ENCODE measurements at regions not wholly inside any gene's neighbourhood (a gene's known extent, or its start where the extent isn't known, plus 50 kb on each side); places are given as distances from the start of the nearest gene placed in this dataset.

DNA sequence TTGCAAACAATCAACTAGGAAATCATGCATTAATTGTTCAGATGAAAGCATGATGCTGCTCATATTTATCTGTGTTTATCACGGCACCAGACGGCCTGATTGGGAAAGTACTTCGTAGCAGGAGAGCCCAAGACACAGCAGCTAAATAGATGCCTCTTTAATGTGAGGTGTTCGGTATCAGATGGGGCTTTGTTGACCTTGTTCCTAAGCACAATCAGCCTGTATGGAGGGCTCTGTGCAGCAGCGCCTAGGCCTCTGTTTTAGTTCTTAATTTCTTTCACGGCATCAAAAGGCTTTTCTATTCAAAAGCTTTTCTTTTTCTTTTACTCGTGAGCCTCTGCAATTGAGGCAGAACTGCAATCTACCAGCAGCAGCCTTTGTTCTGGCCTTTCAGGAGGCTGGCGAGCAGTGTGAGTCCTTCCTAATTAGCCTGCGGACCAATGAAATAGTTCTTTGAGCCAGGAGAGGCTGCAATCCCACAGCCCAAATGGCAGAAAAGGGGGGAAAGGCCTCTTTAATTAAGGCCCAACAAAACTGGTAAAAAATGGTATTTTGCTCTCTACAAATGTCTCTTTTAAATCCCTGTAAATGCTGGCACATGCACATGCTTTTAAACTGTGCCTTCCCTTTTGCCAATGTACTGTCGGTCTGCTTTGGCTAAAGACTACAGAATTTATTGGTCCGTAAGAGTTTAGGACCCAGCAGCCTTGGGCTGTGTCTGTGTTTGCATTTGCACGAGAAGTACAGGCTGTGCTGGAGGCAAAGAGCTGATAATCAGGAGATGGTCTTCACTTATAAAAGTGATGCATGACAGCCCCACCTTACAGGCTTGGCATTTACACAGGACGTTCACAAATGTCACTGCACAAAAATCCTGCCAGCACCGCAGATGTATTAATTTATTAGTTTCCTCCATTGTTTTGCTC lies 159.6 kb downstream of the RND3 start:
- CTCF ChIA-PET: no interaction called here
- H3K4me3 ChIP-seq (replicated peaks in 1 of 2; ENCODE audit: low read depth in 1 of 2, low read length in 2 of 2): no peak overlapping the region
- H2AFZ ChIP-seq (ENCODE audit: low read depth, low read length, poor library complexity, severe bottlenecking): no peak overlapping the region
- RAD21 ChIA-PET (ENCODE audit: low non-redundant PET in 1 of 2, low total read pairs in 2 of 2, uncharacterized antibody in 2 of 2, unreplicated experiment in 2 of 2): no interaction called here
- intact Hi-C loops (cut with micrococcal nuclease): no loop called here
- TF ChIP-seq SRF (IDR thresholded peaks at IDR 0.05; ENCODE audit: low read depth) (no peak), JUND (IDR thresholded peaks at IDR 0.05) (no peak), TCF7L2 (IDR thresholded peaks at IDR 0.05; ENCODE audit: borderline replicate concordance, extremely low read depth, insufficient read depth, insufficient read length) (no peak), POLR2AphosphoS5 (IDR thresholded peaks at IDR 0.05; ENCODE audit: low read depth, low read length) (no peak)
- ATAC-seq (no peak), DNase-seq (ENCODE audit: low read depth, low spot score) (no peak)
- no peaks in the 10 kb centered on the region for H3K4me1 ChIP-seq (ENCODE audit: control insufficient read depth in 1 of 2, insufficient read depth in 2 of 2, low read length in 2 of 2)
- no TSS peak for BruUV-seq (replicated peaks)
- no peak overlapping the region for H3K9ac ChIP-seq (ENCODE audit: low read length)
- no peak overlapping the region for H3K4me2 ChIP-seq (ENCODE audit: low read length)
- no peaks in the 10 kb centered on the region for H3K27me3 ChIP-seq (ENCODE audit: insufficient read depth, low read length)
- no peaks in the 10 kb centered on the region for H3K36me3 ChIP-seq (ENCODE audit: control insufficient read depth in 1 of 2, insufficient read depth in 2 of 2, low read length in 2 of 2)
- no peaks in the 10 kb centered on the region for H4K20me1 ChIP-seq (ENCODE audit: insufficient read depth)
- H3K9me2 ChIP-seq (ENCODE audit: insufficient read depth): no peaks in the 10 kb centered on the region
- no peaks in the 10 kb centered on the region for H3K79me2 ChIP-seq (ENCODE audit: insufficient read depth, low read length)
- H3K9me3 ChIP-seq (ENCODE audit: control insufficient read depth in 1 of 2, insufficient read depth in 1 of 2, low read depth in 1 of 2, low read length in 2 of 2): no peaks in the 10 kb centered on the region
- POLR2A ChIA-PET: no interaction called here
- no peak overlapping the region for H3K27ac ChIP-seq (ENCODE audit: low read depth, low read length)

DNA sequence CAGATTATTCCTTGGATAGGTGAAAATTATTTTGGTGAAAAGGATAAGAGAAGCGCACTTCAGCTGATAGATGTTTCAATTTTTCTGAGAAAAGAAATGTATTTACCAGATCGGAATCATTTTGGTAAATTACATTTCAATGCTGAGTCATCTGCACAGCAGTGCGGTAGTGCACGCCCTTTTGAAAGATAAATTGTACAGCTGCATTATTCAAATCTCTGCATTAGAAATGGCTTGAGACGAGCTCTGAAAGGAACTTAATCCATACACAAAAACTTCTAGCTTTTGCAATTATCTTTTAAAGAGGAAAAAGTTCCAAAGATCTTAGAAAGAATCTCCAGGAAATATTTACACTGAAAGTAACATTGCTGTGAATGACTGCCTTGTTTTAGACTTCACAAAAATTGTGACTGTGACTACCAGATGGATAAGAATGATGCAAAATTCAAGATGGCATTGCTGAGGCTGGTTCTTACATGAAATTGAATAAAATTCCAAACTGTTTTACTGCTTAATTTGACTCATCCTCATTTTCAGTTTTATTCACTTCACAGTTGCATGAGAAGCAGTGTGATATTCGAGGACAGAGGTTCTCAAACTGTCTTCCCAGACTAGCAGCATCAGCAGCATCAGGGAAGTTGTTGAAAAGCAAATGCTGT lies 161.7 kb downstream of the RND3 start:
- Histone ChIP-seq H3K9me2 (ENCODE audit: insufficient read depth) (no peaks in the 10 kb centered on the region), H3K79me2 (ENCODE audit: insufficient read depth, low read length) (no peaks in the 10 kb centered on the region)
- no peak for DNase-seq (ENCODE audit: low read depth, low spot score)

More for the DNA sequence above, 161.7 kb downstream of the RND3 start:
- no peaks in the 10 kb centered on the region for H4K20me1 ChIP-seq (ENCODE audit: insufficient read depth)
- no peaks in the 10 kb centered on the region for H3K4me1 ChIP-seq (ENCODE audit: control insufficient read depth in 1 of 2, insufficient read depth in 2 of 2, low read length in 2 of 2)
- intact Hi-C loops (cut with micrococcal nuclease): no loop called here
- BruUV-seq (replicated peaks): no TSS peak
- H3K27me3 ChIP-seq (ENCODE audit: insufficient read depth, low read length): no peaks in the 10 kb centered on the region
- no peak overlapping the region for H3K4me3 ChIP-seq (replicated peaks in 1 of 2; ENCODE audit: low read depth in 1 of 2, low read length in 2 of 2)
- CTCF ChIA-PET: no interaction called here
- TF ChIP-seq, protein P1, sequence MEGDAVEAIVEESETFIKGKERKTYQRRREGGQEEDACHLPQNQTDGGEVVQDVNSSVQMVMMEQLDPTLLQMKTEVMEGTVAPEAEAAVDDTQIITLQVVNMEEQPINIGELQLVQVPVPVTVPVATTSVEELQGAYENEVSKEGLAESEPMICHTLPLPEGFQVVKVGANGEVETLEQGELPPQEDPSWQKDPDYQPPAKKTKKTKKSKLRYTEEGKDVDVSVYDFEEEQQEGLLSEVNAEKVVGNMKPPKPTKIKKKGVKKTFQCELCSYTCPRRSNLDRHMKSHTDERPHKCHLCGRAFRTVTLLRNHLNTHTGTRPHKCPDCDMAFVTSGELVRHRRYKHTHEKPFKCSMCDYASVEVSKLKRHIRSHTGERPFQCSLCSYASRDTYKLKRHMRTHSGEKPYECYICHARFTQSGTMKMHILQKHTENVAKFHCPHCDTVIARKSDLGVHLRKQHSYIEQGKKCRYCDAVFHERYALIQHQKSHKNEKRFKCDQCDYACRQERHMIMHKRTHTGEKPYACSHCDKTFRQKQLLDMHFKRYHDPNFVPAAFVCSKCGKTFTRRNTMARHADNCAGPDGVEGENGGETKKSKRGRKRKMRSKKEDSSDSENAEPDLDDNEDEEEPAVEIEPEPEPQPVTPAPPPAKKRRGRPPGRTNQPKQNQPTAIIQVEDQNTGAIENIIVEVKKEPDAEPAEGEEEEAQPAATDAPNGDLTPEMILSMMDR (IDR thresholded peaks at IDR 0.05 in 2 of 3, conservative IDR thresholded peaks at IDR 0.05 in 1 of 3; ENCODE audit: borderline replicate concordance in 1 of 3, insufficient read depth in 1 of 3, low read depth in 2 of 3, low read length in 2 of 3): no peak
- TF ChIP-seq, protein P2, sequence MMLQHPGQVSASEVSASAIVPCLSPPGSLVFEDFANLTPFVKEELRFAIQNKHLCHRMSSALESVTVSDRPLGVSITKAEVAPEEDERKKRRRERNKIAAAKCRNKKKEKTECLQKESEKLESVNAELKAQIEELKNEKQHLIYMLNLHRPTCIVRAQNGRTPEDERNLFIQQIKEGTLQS (IDR thresholded peaks at IDR 0.05): no peak
- TF ChIP-seq, protein P3, sequence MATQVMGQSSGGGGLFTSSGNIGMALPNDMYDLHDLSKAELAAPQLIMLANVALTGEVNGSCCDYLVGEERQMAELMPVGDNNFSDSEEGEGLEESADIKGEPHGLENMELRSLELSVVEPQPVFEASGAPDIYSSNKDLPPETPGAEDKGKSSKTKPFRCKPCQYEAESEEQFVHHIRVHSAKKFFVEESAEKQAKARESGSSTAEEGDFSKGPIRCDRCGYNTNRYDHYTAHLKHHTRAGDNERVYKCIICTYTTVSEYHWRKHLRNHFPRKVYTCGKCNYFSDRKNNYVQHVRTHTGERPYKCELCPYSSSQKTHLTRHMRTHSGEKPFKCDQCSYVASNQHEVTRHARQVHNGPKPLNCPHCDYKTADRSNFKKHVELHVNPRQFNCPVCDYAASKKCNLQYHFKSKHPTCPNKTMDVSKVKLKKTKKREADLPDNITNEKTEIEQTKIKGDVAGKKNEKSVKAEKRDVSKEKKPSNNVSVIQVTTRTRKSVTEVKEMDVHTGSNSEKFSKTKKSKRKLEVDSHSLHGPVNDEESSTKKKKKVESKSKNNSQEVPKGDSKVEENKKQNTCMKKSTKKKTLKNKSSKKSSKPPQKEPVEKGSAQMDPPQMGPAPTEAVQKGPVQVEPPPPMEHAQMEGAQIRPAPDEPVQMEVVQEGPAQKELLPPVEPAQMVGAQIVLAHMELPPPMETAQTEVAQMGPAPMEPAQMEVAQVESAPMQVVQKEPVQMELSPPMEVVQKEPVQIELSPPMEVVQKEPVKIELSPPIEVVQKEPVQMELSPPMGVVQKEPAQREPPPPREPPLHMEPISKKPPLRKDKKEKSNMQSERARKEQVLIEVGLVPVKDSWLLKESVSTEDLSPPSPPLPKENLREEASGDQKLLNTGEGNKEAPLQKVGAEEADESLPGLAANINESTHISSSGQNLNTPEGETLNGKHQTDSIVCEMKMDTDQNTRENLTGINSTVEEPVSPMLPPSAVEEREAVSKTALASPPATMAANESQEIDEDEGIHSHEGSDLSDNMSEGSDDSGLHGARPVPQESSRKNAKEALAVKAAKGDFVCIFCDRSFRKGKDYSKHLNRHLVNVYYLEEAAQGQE (IDR thresholded peaks at IDR 0.05; ENCODE audit: low read depth): no peak
- no peak for TF ChIP-seq CEBPB (IDR thresholded peaks at IDR 0.05; ENCODE audit: low read depth)
- no peak for TF ChIP-seq TCF7L2 (IDR thresholded peaks at IDR 0.05; ENCODE audit: borderline replicate concordance, extremely low read depth, insufficient read depth, insufficient read length)
- no peak overlapping the region for H2AFZ ChIP-seq (ENCODE audit: low read depth, low read length, poor library complexity, severe bottlenecking)
- H3K27ac ChIP-seq (ENCODE audit: low read depth, low read length): no peak overlapping the region
- H3K4me2 ChIP-seq (ENCODE audit: low read length): no peak overlapping the region
- no peaks in the 10 kb centered on the region for H3K9me3 ChIP-seq (ENCODE audit: control insufficient read depth in 1 of 2, insufficient read depth in 1 of 2, low read depth in 1 of 2, low read length in 2 of 2)
- no peak for ATAC-seq
- no peak overlapping the region for H3K9ac ChIP-seq (ENCODE audit: low read length)
- POLR2A ChIA-PET: no interaction called here
- H3K36me3 ChIP-seq (ENCODE audit: control insufficient read depth in 1 of 2, insufficient read depth in 2 of 2, low read length in 2 of 2): no peaks in the 10 kb centered on the region
- RAD21 ChIA-PET (ENCODE audit: low non-redundant PET in 1 of 2, low total read pairs in 2 of 2, uncharacterized antibody in 2 of 2, unreplicated experiment in 2 of 2): no interaction called here
